Osteoblast (primary cell): ENCODE measurements at regions not wholly inside any gene's neighbourhood (a gene's known extent, or its start where the extent isn't known, plus 50 kb on each side); places are given as distances from the start of the nearest gene placed in this dataset.

Experiments
- DNase-seq: peaks from one replicate; pipeline ENCODE4 v3.0.0; 2011; ENCODE audit warnings: low spot score, mixed read lengths; ENCODE audit not compliant: insufficient read length; ENCODE audit errors: missing footprints
- H2AFZ ChIP-seq: 2 replicates; pipeline ENCODE4 v1.6.0; 2011; ENCODE audit warnings: mild to moderate bottlenecking, low read length
- H3K27ac ChIP-seq: 2 replicates; pipeline ENCODE4 v1.5.1; 2011; ENCODE audit warnings: mild to moderate bottlenecking, low read depth, low read length, moderate library complexity
- H3K27me3 ChIP-seq: 2 replicates; pipeline ENCODE4 v1.6.0; 2012; ENCODE audit warnings: mild to moderate bottlenecking, control low read depth, inconsistent platforms, low read length, moderate library complexity; ENCODE audit not compliant: insufficient read depth
- H3K36me3 ChIP-seq: 2 replicates; pipeline ENCODE4 v1.5.1; 2011; ENCODE audit warnings: mild to moderate bottlenecking, low read length, control low read depth, moderate library complexity; ENCODE audit not compliant: insufficient read depth
- H3K4me1 ChIP-seq: 2 replicates; pipeline ENCODE4 v1.5.1; 2011; ENCODE audit warnings: mild to moderate bottlenecking, low read length, control low read depth, moderate library complexity; ENCODE audit not compliant: insufficient read depth
- H3K4me2 ChIP-seq: 2 replicates; pipeline ENCODE4 v1.6.0; 2011; ENCODE audit warnings: mild to moderate bottlenecking, low read length; ENCODE audit not compliant: insufficient read depth
- H3K4me3 ChIP-seq: fragments of 200-600 bp; sonication (generic); 3 replicates; pipeline ENCODE4 v1.5.1; 2012; ENCODE audit warnings: mild to moderate bottlenecking, low read length, inconsistent platforms; ENCODE audit not compliant: insufficient read depth
- H3K79me2 ChIP-seq: 2 replicates; pipeline ENCODE4 v1.6.0; 2012; ENCODE audit warnings: mild to moderate bottlenecking, low read length, control low read depth, inconsistent platforms; ENCODE audit not compliant: insufficient read depth
- H3K9me3 ChIP-seq: 2 replicates; pipeline ENCODE4 v1.5.1; 2011; ENCODE audit warnings: low read depth, low read length, control low read depth
- H4K20me1 ChIP-seq: 2 replicates; pipeline ENCODE4 v1.6.0; 2012; ENCODE audit warnings: mild to moderate bottlenecking, low read length, control low read depth; ENCODE audit not compliant: insufficient read depth
- CTCF ChIP-seq: IDR thresholded peaks from 2 replicates; pipeline ENCODE4 v1.5.1; 2011; ENCODE audit warnings: mild to moderate bottlenecking, low read depth, low read length, moderate library complexity; ENCODE audit errors: extremely low read depth

DNA sequence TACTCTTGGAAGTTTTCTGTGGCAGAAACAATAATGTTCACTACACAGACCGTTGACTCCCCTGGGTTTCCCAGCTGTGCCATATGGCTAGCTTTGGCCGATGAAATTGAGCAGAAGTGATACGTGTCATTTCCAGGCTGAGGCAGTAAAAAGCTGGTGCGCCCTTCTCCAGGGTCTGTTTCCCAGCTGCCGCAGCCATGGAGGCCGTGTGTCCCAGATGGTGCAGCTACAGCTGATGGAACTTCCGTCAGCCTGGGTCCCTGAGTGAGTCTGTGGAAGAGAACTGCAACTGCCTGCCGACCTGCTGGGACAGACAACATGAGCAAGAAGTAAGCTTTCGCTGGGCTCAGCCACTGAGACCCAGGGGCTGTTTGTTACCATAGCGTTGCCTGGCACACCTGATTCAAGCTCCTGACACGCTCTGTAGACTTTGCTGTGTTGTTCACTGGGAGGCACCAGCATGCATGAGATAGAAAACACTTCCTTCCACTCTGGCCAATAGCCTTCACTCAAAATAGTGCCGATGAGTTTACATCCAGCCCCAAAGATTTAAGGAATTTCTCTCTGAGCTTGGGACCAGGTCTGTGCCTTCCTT, 116.3 kb upstream of the SLC25A33 start:
- H2AFZ ChIP-seq, result no peak overlapping the region
- H3K27ac ChIP-seq, result no peak overlapping the region
- peaks cover 39% of the 10 kb centered on the region for H3K27me3 ChIP-seq
- H3K4me2 ChIP-seq, result no peak overlapping the region
- no peaks in the 10 kb centered on the region for H3K4me1 ChIP-seq
- H3K36me3 ChIP-seq, result no peaks in the 10 kb centered on the region
- H3K9me3 ChIP-seq, result no peaks in the 10 kb centered on the region
- TF ChIP-seq CTCF, result no peak
- no peak for DNase-seq
- no peaks in the 10 kb centered on the region for H4K20me1 ChIP-seq
- no peaks in the 10 kb centered on the region for H3K79me2 ChIP-seq
- no peak overlapping the region for H3K4me3 ChIP-seq

GRCh38 chr1:9424261-9424660, 115.0 kb upstream of the SLC25A33 start:
- no peak overlapping the region for H2AFZ ChIP-seq
- H3K27me3 ChIP-seq, result peaks cover 35% of the 10 kb centered on the region
- TF ChIP-seq CTCF, result no peak
- H3K36me3 ChIP-seq, result no peaks in the 10 kb centered on the region
- no peak overlapping the region for H3K4me3 ChIP-seq
- no peak overlapping the region for H3K4me2 ChIP-seq
- H4K20me1 ChIP-seq, result no peaks in the 10 kb centered on the region
- no peaks in the 10 kb centered on the region for H3K9me3 ChIP-seq
- DNase-seq, result no peak
- H3K4me1 ChIP-seq, result peaks cover 7% of the 10 kb centered on the region
- no peak overlapping the region for H3K27ac ChIP-seq
- H3K79me2 ChIP-seq, result no peaks in the 10 kb centered on the region

DNA sequence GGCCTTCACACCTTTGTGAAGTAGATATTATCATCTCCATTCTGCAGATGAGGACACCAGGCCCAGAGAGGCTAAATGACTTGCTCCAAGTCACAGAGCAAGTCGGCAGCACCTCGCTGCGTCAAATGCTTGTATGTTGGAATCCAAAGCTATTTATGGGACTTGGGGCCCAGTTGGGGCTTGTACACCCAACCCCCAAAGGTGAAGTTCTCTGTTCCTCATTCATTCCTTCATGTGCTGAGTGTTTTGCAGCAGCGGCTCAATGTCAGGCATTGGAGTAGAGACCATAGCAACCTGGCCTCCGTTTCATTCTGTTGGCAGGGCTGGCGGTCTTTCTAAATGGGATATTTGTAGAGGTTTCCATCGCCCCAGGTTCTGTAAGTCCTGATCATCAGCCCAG, 113.4 kb upstream of the SLC25A33 start:
- Histone ChIP-seq H3K27me3 (peaks cover 34% of the 10 kb centered on the region), H4K20me1 (no peaks in the 10 kb centered on the region), H3K4me3 (no peak overlapping the region), H3K9me3 (no peaks in the 10 kb centered on the region), H2AFZ (no peak overlapping the region), H3K79me2 (no peaks in the 10 kb centered on the region), H3K27ac (no peak overlapping the region), H3K4me2 (no peak overlapping the region), H3K4me1 (peaks cover 11% of the 10 kb centered on the region), H3K36me3 (no peaks in the 10 kb centered on the region)
- TF ChIP-seq CTCF, result no peak
- peak; percentile 34 for DNase-seq

GRCh38 chr1:9426291-9426711, 113.0 kb upstream of the SLC25A33 start:
- Histone ChIP-seq H3K4me3 (no peak overlapping the region), H2AFZ (no peak overlapping the region), H3K27me3 (peaks cover 29% of the 10 kb centered on the region), H3K36me3 (no peaks in the 10 kb centered on the region), H3K4me2 (no peak overlapping the region), H3K79me2 (no peaks in the 10 kb centered on the region), H4K20me1 (no peaks in the 10 kb centered on the region), H3K9me3 (no peaks in the 10 kb centered on the region), H3K27ac (no peak overlapping the region), H3K4me1 (peaks cover 11% of the 10 kb centered on the region)
- TF ChIP-seq CTCF, result no peak
- no peak for DNase-seq
